ENCODE measurements at regions not wholly inside any gene's neighbourhood (a gene's known extent, or its start where the extent isn't known, plus 50 kb on each side); places are given as distances from the start of the nearest gene placed in this dataset.
"Not testable (repeated sequence)": the region's sequence is repeated elsewhere in the genome, so short reads cannot be mapped to it uniquely, and the experiment has no call there.

DNA sequence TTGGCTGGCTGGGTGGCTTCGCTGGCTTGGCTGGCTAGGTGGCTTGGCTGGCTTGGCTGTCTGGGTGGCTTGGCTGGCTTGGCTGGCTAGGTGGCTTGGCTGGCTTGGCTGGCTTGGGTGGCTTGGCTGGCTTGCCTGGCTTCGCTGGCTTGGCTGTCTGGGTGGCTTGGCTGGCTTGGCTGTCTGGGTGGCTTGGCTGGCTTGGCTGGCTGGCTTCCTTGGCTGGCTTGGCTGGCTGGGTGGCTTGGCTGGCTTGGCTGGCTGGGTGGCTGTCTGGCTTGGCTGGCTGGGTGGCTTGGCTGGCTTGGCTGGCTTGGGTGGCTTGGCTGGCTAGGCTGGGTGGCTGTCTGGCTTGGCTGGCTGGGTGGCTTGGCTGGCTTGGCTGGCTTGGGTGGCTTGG lies 245.7 kb upstream of the POTEB2 start:
- TF ChIP-seq, protein P1, sequence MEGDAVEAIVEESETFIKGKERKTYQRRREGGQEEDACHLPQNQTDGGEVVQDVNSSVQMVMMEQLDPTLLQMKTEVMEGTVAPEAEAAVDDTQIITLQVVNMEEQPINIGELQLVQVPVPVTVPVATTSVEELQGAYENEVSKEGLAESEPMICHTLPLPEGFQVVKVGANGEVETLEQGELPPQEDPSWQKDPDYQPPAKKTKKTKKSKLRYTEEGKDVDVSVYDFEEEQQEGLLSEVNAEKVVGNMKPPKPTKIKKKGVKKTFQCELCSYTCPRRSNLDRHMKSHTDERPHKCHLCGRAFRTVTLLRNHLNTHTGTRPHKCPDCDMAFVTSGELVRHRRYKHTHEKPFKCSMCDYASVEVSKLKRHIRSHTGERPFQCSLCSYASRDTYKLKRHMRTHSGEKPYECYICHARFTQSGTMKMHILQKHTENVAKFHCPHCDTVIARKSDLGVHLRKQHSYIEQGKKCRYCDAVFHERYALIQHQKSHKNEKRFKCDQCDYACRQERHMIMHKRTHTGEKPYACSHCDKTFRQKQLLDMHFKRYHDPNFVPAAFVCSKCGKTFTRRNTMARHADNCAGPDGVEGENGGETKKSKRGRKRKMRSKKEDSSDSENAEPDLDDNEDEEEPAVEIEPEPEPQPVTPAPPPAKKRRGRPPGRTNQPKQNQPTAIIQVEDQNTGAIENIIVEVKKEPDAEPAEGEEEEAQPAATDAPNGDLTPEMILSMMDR (IDR thresholded peaks at IDR 0.05; ENCODE audit: extremely low read depth in 1 of 2, insufficient read depth in 1 of 2, low read depth in 1 of 2, low read length in 2 of 2): not testable (repeated sequence)
- not testable (repeated sequence) for TF ChIP-seq POLR2A (IDR thresholded peaks at IDR 0.05; ENCODE audit: low read depth, low read length); POLR2AphosphoS5 (IDR thresholded peaks at IDR 0.05; ENCODE audit: insufficient read depth, low read depth, low read length); GATA2 (IDR thresholded peaks at IDR 0.05; ENCODE audit: insufficient read depth, insufficient read length, low read depth, low read length); EZH2 (IDR thresholded peaks at IDR 0.05; ENCODE audit: borderline replicate concordance, low read depth, low read length, severe bottlenecking)
- TF ChIP-seq, protein P2, sequence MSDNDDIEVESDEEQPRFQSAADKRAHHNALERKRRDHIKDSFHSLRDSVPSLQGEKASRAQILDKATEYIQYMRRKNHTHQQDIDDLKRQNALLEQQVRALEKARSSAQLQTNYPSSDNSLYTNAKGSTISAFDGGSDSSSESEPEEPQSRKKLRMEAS (IDR thresholded peaks at IDR 0.05; ENCODE audit: insufficient read depth, insufficient read length): not testable (repeated sequence)

Measured in endothelial cell of umbilical vein (primary cell).